Stimulated activated CD4-positive, alpha-beta T cell treated with anti-CD3 and anti-CD28 coated beads, Interleukin-2, amount 100 ng/mL, for 24 hours (primary cell): ENCODE measurements at regions not wholly inside any gene's neighbourhood (a gene's known extent, or its start where the extent isn't known, plus 50 kb on each side); places are given as distances from the start of the nearest gene placed in this dataset.
"Not testable (repeated sequence)": the region's sequence is repeated elsewhere in the genome, so short reads cannot be mapped to it uniquely, and the experiment has no call there.

Experiments used
- DNase-seq, 2 donors: peaks; one replicate each; pipeline ENCODE4 v3.0.0-alpha.2; 2020

DNA sequence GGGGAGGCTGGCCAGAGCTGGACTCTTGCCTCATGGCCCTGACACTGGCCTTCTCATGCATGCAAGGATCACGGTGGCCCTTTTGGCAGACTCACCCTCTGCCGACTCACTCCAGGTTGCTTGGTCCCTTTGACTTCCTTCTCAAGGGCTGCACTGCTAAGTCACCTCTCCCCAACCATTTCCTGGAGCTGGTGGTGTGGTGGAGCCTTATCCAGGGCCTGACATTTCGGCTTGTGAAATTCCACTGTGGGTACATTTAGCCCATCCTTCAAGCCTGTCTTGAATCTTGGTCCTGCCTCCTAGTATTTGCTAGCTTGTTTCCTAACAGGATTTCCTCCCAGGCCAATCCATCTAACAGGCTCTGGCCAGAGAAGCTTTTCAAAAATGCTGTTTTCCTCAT, 52.6 kb upstream of the JUN start:
- no peak for DNase-seq

DNA sequence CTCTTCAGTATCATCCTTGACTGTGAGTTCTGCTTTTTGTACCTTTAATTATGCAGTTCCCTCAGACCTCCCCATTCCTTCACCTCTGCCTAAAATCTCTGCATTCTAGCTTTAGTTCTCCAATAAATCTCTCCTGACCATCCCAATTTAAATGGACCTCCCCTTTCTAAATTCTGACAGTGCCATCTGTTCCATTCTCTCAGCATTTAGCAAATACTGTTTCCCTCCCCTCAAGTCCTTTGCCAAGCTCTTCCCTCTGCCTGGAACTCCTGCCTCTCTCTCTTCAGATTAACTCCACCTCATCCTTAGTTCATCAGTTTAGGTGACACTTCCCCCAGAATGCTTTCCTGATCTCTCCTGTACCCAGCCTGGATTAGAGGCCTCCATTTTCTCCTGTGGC, 54.0 kb upstream of the JUN start:
- DNase-seq = no peak

DNA sequence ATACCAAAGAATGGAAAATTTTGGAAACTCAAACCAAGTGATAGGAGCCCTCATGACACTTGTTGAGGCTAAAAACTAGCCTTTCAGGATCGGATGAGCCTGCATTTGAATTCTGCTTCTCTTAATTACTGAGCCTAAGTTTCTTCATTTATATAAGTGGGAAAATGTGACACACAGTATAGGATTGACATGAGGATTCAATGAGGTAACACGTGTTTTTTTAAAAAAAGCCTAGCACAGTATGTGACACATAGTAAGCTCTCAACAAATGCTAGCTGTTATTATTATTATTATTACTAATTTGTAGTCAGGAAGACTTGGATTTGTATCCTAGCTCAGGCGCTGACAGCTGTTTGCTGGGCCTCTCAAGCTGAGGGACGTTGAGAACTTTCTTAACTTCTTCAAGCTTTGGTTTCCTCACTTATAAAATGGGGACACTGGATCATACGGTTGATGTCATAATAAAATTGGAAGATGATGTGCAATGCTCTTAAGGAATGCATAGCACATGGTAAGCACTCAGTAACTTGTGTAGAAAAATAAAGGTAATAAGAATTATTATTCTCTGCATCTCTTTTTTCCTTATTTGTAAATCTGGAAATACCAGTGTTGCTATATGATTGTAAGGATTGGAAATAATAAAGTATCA, 55.4 kb upstream of the JUN start:
- DNase-seq = no peak

DNA sequence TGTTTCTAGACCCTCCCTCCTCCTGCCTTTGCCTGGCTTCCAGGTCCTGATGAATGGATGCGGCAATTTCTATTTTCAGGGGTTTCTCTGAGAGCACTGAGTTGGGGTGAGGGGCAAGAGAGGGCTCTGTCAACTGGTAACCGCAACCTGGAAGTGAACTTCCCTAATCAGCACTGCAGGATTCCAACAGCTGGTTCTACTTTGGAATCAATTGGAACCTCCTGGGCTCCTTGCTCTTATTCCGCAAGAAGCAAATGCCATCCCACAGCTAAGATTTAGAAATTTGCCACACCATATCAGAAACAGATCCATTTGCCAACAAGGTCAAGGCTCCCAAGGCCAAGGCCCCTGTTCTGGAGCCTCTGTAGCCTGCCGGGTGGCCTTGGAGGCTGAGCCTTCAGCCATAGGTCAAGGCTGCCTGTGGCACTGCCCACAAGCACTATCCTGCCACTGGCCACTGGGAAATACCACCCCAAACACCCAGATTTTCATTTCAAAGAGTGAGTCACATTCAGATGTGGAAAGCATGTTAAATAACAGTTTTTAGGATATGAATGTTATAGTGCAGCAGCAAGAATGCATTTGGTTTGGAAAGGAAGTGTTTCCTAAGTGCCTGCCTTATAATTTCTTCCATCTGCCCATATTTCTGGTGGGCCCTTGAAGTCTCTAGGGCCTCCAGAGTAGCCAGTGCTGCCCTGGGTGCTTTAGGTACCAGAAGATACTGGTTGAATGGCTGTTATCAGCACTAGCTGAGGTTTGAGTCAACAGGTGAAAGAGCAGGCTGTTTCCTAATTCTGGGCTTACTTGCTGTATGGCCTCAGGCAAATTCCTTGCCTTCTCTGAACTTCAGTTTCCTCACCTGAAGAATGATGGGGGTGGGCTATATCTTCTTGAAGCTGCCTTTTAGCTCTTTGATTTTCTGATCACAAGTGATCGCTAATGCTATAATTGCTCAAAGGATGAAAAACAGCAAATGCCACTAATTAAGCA, 56.3 kb upstream of the JUN start:
- no peak for DNase-seq

DNA sequence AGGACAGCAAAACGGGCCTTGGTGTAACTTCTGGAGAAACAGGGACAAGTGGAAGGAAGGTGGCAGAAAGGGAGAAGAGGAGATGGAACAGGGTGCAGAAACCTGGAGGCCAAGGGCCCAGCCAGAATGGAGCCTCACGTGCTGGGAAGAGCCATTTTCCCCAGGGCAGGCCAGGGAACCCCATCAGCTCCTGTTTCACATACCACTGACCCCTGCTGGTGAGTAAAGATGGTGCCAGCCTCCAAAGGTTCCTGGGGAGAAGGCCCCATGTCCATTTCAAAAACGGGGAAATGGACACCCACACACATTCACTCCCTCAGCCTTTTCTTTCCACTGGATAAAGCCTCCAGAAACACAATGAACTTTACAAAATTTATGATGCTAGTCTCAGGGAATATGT, 57.6 kb upstream of the JUN start:
- DNase-seq = peak in 1 of 2 donors; percentile 22

DNA sequence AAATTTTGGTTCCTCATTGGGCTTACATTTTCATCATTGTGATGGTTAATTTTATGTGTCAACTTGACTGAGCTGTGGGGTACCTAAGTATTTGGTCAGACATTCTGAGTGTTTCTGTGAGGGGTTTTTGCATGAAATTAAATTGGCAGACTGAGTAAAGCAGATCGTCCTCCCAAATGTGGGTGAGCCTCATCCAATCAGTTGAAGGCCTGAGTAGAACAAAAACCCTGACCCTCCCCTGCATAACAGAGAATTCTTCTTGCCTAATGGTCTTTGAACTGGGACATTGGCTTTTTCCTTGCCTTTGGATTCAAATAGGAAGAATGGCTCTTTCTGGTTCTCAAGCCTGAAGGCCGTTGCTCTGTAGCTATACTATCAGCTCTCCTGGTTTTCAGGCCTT, 59.1 kb upstream of the JUN start:
- DNase-seq = no peak

DNA sequence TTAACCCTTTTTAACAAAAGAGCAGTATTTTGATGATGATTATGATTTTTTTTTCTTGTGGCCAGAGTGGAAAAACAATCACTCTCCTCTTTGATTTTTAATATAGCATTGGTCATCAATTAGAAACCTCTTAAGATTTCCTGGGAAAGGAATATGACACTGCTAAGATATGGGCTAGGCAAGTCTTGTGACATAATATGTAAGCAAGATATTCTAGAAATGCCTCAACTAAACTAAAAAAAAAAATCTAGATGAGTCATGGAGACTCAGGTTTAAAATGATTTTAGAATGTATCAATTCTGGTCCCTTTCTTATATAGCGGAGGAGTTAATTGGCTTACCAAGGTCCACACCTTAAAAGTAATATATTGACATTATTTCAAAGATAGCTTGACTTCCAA, 60.3 kb upstream of the JUN start:
- no peak for DNase-seq

DNA sequence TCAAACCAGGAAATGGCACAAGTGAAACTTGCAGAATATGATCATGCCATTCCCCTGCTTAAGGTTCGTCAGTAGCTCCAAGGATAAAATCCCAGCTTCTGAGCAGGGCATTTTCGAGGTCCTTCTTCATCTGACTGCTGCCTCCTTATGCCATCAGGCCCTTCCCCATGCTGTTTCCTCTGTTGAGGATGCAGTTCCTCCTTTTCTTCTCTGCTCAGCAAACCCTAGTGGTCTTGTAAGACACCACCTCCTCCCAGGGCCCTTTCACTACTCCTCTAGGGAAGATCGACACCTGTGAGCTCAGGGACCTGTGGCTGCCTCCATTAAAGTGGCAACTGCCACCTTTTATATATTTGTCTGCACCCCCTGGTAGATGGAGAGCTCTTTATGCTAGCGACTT, 62.1 kb upstream of the JUN start:
- DNase-seq = no peak

DNA sequence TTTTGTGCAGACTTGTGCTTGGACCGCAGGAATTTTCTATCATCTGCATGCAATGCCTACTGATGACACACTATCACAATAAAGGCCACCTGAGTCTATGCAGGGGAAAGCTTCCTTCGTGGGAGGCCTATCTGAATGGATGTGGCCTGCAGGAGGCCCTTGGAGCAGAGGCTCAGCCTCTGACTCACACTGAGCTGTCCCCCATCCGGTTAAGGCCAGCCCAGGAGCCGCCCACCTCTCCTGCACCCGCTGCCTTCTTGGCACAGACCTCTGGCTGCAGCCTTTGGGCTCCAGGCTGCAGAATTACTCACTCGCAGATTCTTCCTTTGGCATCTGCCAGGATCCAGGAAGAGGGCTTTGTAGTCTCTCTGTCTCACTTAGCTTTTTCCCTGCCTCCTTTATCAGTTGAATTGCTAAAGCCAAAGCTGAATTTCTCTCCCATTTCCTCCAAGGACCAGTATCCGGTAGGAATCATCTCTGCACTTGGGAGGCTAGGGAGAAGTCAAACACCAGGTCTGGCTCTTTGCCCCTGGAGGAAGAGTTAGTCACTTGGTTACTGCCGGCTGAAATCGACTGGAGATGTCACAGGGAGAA, 65.1 kb upstream of the JUN start:
- DNase-seq = peak in 1 of 2 donors; percentile 4

DNA sequence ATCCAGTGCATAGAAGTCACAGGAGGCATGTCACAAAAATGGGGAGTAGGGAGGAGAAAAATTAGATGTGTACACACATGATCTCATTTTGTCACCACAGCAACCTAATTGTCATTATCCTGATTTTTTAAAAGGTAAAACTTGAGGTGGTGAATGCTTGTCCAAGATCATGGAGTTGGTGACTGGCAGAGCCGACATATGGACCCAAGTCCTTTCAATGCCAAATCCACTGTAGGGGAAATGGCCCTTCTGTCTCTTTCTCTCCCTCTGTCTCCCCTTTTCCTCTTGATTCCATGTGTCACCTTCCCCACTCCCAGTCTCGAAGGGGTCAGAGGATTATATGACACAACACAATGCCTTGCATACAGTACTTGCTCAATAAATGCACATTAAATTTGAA, 65.7 kb upstream of the JUN start:
- no peak for DNase-seq

DNA sequence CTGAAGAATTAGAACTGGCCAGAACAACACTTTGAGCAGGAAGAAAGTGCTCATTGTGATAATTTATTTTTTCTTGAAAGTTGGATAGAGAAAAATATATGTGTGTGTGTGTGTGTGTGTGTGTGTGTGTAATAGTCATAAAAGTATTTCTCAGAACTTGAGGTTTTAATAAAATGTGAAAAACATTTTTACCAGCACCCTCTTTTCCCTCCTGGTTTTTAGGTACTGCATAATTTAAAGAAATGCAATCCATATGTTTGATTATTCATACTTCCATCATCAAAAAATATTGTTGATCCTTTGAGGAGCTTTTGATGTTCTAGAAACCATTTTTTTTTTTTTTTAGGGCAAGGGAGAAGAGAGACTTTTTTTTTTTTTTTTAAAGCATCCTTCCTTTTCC, 66.8 kb upstream of the JUN start:
- DNase-seq = no peak

DNA sequence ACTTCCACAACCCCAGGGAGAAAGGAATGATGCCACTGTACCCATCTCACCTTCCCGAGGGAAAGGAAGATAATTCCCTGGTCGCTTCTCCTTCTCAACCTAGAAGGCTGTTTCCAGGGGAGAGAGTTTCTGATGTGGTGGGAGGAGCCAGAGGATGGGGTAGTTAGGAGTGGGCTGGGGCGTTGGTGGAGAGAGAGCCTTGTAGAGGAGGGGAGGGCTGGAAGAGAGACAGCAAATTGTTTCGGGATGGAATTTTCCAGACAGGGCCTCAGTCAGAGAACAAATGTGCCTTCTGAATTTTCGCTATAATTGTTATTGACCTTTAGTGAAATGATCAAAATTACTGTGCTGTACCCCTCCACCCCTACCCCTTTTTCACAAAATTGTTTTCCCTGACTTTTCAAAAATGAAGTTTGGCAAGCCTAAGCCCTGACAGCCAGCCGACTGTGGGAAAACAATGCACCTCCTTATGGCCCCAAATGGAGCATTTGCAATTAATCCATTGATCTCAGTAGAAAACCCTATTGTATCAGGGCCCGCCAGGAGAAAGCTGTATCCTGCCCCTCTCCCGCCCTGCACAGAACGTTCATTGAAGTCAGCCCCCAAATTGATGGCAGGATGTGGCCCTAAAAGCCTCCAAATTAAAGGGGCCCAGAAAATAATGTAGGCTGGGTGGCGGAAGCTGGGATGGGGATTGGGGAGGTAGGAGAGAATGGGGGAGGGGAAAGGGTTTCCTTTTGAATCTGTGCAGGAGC, 69.1 kb upstream of the JUN start:
- DNase-seq = no peak

DNA sequence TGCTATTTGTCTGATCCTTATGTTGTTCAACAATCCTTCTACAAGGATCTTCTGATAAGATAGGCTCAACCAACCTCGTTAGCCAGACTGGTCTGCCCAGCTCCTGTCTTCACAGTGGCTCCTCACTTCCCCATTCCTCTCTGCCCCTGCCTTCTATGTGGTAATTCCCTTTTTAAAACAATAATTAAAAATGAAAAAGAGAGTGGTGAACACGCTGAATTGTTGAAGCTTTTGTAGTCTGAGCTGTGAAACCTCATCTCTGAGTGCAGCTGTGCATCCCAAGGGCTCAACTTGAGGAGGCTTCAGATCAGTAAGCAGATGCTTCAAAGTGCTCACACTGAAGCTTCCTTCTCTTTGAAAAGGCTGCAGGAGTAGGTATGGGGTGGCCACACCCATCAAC, 70.7 kb upstream of the JUN start:
- no peak for DNase-seq

DNA sequence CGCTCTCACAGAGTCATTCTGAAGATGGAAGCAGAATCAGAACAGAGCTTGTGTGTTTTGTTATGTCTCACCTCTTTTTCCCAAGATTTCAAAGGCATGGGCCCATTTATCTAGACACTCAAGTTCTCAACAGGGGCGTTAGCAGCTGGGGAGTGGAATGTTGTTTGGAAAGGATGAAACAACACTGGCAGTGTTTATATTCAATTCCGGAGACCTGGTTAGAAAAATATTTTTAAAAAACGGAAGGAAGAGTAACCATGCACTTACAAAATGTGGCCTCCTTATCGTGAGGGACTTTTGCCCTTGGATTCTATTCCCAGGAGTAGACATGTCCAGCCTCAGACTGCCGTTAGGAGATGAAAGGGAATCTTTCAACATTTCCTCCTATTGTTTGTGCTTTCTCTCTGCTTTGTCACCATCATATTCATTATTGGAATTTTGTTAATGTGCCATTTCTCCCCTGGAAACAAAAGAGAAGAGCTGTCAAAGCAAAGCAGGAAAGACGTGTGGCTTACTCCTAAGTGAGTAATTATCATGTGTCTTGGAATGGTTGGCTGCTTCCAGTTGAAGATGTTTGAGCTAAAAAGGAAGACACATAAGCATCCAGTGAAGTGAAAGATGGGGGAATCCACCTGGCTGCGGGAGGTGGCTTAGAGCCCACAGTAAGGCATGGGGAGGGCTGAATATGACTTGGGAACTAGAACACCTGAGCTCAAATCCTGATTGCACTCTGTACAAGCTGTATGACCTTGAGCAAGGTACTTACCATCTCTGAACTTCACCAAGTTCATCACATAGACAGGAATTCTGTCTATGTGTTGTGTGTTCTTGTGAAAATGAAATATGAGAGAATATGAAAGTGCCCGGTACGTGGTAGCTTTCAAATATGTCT, 71.7 kb upstream of the JUN start:
- DNase-seq = no peak

DNA sequence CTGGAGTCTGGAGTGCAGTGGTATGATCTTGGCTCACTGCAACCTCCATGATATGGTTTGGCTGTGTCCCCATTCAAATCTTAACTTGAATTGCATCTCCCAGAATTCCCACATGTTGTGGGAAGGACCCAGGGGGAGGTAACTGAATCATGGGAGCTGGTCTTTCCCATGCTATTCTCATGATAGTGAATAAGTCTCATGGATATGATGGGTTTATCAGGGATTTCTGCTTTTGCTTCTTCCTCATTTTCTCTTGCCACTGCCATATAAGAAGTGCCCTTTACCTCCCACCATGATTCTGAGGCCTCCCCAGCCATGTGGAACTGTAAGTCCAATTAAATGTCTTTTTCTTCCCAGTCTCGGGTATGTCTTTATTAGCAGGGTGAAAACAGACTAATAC, 72.4 kb upstream of the JUN start:
- not testable (repeated sequence) for DNase-seq

DNA sequence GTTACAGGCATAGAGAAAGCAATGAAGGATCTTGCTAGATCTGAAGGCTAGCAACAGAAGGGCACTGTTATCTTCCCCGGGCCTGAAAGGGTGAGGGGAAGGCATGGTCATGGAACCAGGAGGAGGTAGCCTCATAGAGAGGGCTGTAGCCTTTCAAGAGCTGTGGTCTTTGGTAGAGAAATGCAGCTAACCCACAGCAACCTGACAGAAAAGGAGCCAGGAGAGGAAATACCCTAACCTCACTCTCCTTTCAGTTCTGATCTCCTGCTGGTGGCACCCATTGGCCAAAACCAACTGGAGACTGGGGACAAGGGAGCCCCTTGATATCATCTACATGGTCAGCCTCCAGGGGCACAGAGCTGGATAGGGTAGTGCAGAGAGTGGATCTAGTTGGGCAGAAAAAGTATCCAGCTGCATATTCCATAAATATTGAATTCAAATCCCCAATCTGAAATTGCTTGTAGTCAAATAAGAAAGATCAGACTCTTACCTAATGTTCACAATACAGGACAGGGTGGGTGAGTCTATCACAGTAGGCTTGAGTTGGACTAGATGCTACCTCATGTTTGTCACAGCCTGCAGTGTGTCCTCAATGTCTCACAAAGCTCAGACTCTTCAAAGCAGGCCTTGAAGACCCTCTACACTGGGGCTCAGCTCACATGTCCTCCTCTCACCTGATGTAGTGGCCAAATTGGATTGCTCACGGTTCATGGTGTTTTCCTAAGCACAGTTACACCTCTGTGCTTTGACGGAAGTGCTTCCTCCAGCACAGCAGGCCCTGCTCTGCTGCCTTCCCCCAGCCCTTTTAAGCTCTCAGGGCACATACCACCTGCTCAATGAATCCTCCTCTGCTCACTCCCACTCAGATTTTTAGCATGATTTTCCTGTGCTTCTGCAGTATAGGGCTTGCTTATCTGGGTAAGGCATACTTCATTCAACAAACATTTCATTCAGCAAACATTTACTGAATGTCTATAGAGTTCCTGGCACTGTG, 74.1 kb upstream of the JUN start:
- DNase-seq = peak in 1 of 2 donors; percentile 4

DNA sequence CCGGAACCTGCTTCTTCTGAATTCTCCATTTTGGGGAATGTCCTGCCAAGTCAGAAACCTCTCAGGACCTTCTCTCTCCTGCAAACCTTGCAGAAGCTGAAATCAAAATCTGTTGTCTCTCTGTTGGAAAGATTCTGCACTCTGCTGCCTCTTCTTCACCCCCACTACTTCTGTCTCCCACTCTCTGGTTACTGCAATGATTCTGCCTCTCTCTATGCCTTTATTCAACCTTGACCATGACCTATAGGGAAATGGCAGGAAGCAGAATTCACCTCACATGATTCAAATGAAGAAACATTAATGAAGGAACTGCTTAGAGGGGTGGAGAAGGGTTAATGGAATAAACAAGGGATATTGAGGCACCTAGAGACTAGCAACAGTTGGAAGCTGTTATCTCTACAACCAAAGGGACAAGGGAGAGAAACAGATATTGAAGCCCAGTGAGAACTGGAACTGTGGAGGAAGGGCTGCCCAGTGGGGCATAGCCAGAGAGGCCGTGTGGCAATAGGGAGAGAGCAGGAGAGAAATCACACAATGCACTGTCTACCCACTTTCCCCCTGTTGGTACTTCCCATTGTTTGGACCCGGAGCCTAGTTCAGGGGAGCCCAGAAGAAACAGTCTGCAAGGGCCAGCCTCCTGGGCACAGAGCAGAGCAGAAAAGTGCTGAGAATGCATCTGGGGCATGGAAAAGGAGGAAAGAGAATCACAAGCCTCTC, 76.1 kb upstream of the JUN start:
- no peak for DNase-seq

DNA sequence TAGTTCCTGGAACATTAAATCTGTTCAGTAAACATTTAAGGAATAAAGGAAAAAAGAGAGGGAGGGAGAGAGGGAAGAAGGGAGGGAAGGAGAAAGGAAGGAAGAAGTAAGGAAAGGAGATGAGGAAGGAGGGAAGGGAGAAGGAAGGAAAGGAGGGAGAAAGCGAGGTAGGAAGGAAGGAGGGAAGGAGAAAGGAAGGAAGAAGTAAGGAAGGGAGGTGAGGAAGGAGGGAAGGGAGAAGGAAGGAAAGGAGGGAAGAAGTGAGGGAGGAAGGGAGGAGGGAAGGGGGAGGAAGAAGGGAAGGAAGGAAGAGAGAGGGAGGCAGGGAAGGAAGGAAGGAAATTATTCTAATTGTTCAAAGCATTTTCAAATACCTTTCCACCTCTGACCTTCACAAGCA, 77.2 kb upstream of the JUN start:
- DNase-seq = no peak

DNA sequence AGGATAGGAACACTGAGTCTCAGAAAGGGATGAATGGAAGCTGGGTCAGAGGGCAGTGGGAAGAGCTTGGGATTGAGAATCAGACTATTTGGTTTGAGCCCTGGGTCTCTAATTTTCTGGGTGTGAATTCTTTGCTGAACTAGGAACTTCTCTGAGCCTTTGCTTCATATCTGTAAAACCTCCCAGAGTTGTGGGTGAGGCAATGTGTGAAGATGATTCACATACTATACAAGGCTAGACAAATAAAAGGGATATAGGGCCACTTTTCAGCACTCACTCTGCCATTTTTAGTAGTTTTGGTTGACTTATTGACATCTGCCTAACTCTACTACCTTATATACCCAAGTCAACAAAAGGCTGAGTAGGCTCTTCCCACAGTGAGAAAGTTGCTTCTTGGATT, 77.7 kb upstream of the JUN start:
- no peak for DNase-seq

DNA sequence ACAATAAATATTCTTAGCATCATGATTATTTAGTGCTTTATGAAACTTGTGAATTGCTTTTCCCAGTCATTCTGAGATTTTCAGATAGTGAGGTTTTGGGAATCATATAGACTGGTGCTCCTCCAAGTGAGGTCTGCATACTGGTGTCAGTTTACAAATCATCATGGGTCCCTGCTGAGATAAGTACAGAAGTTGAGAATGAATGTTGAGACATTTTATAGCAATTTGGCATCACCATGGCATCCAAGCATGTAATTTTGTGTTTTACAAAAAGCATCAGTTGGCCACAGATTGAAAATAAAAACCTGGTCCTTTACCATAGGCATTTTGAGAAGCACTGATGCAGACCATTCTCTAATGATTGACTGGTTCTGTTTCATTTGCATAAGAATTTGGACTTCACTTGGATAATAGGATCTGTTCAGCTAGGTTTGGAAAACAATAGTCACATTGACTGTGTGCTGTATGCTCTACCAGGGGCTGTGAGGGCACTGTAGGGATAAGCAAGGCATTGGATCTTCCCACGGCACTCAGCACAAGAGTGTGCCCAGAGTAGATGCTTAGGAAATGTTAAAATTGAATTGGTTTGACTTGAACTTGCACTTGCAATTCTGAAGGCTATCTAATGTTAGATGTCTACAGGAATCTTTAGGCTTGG, 79.0 kb upstream of the JUN start:
- no peak for DNase-seq
